Peyer's patch (tissue), 4 donors: ENCODE measurements at regions not wholly inside any gene's neighbourhood (a gene's known extent, or its start where the extent isn't known, plus 50 kb on each side); places are given as distances from the start of the nearest gene placed in this dataset.

Experiments
- DNase-seq, 3 donors: peaks; one replicate each; pipeline ENCODE4 v3.0.0-alpha.2; 2017 to 2019
- H3K27ac ChIP-seq, 4 donors: fragments of 200-600 bp; sonication (generic); one replicate each; pipeline ENCODE4 v1.5.1; 2016 to 2019
- H3K27me3 ChIP-seq, 2 donors: fragments of 200-600 bp; sonication (generic); one replicate each; pipeline ENCODE4 v1.5.1; 2019
- H3K36me3 ChIP-seq, 3 donors: fragments of 200-600 bp; sonication (generic); one replicate each; pipeline ENCODE4 v1.5.1; 2016 to 2019
- H3K4me1 ChIP-seq, 4 donors: fragments of 200-600 bp; sonication (generic); one replicate each; pipeline ENCODE4 v1.5.1; 2016 to 2019
- H3K4me3 ChIP-seq, 4 donors: fragments of 200-600 bp; sonication (generic); 1 replicate in 3 of 4; 2 replicates in 1 of 4; pipeline ENCODE4 v1.5.1; 2016 to 2019; ENCODE audit warnings: mild to moderate bottlenecking in 1 of 4
- H3K9me3 ChIP-seq, 4 donors: fragments of 200-600 bp; sonication (generic); one replicate each; pipeline ENCODE4 v1.5.1; 2016 to 2019; ENCODE audit warnings: mild to moderate bottlenecking in 1 of 4
- CTCF ChIP-seq, 6 experiments: fragments of 450-650 bp in 4 of 6; fragments of 200-600 bp in 2 of 6; sonication (generic) in 1 of 6; IDR thresholded peaks; one replicate each; pipeline ENCODE4 v1.5.1; 2017 to 2019; ENCODE audit warnings: antibody characterized with exemption in 6 of 6, mild to moderate bottlenecking in 3 of 6, moderate library complexity in 1 of 6
- POLR2A ChIP-seq, 2 donors: fragments of 450-650 bp; IDR thresholded peaks; one replicate each; pipeline ENCODE4 v1.5.1; 2017; ENCODE audit warnings: antibody characterized with exemption in 2 of 2, mild to moderate bottlenecking in 2 of 2, moderate library complexity in 2 of 2

GRCh38 chr4:130021706-130022105 is 925.8 kb downstream of the C4orf33 start:
- no peak for TF ChIP-seq POLR2A (IDR thresholded peaks at IDR 0.05)
- no peak for TF ChIP-seq CTCF (IDR thresholded peaks at IDR 0.05)
- H3K4me3 ChIP-seq = no peak overlapping the region
- DNase-seq = no peak
- H3K36me3 ChIP-seq = no peaks in the 10 kb centered on the region
- no peaks in the 10 kb centered on the region for H3K27me3 ChIP-seq
- no peak overlapping the region for H3K27ac ChIP-seq
- H3K9me3 ChIP-seq = no peaks in the 10 kb centered on the region
- H3K4me1 ChIP-seq = no peaks in the 10 kb centered on the region

GRCh38 chr4:130023088-130023487 is 927.1 kb downstream of the C4orf33 start:
- H3K27ac ChIP-seq = no peak overlapping the region
- no peak for DNase-seq
- no peak overlapping the region for H3K4me3 ChIP-seq
- no peaks in the 10 kb centered on the region for H3K36me3 ChIP-seq
- no peaks in the 10 kb centered on the region for H3K27me3 ChIP-seq
- H3K9me3 ChIP-seq = no peaks in the 10 kb centered on the region
- no peaks in the 10 kb centered on the region for H3K4me1 ChIP-seq
- TF ChIP-seq POLR2A (IDR thresholded peaks at IDR 0.05) (no peak), CTCF (IDR thresholded peaks at IDR 0.05) (no peak)

DNA sequence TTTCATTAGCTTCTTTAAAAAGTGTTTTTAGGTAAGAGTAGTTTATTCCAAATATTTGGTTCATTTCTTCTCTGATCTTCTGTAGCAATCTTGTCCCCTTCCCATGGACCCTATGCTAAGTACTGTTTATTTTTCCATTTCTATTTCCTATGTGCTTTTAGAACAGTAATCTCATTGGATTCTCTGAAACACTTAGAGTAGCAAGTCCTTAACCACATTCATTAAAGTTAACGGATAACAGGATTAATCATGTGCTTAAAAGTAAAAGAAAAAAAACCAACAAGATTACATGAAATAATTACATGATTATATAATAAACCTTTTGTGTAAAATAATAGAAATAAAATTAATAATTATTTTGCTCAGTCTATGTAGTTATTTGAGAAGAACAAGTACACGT is 929.7 kb downstream of the C4orf33 start:
- Histone ChIP-seq H3K36me3 (no peaks in the 10 kb centered on the region), H3K4me1 (no peaks in the 10 kb centered on the region), H3K4me3 (no peak overlapping the region), H3K27me3 (no peaks in the 10 kb centered on the region), H3K27ac (no peak overlapping the region), H3K9me3 (no peaks in the 10 kb centered on the region)
- DNase-seq = no peak
- TF ChIP-seq POLR2A (IDR thresholded peaks at IDR 0.05) (no peak), CTCF (IDR thresholded peaks at IDR 0.05) (no peak)

DNA sequence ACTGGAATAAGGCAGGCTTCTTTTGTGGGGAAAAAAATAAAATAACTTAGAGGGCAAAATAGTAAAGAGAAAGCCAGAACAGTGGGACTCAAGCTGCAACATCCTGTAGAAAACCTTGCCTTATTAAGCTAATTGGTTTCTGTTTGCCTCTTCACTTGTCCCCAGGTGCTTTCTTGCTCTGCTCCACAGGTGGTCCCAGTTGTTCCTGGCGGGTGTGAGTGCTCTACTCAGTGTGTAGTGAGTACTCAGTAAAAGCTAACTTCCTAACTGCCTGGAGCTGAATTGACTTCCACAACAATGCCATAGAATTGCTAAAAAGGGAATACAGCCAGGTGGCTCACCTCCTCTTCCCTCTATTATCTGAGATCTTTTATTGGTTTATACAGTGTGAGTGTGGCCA is 930.2 kb downstream of the C4orf33 start:
- TF ChIP-seq CTCF (IDR thresholded peaks at IDR 0.05) = no peak
- no peak for TF ChIP-seq POLR2A (IDR thresholded peaks at IDR 0.05)

DNA sequence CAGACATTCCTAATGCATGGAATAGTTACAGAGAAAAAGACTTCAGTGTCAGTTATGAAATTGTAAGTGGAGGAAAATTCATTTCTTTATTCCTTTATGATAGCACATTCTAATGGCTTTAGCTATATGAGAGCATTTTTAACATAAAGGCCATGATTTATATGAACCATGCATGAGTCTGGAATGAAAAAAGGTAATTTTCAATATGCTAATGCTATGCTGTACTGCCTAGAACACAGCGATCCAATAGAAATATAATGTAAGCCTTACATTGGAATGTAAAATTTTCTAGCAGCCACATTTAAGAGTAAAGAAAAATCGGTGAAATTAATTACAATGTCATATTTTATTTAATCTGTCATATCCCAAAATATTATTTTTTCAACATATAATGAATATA is 932.0 kb downstream of the C4orf33 start:
- no peak for DNase-seq
- H3K36me3 ChIP-seq = no peaks in the 10 kb centered on the region
- no peaks in the 10 kb centered on the region for H3K27me3 ChIP-seq
- TF ChIP-seq POLR2A (IDR thresholded peaks at IDR 0.05) (no peak), CTCF (IDR thresholded peaks at IDR 0.05) (no peak)
- no peak overlapping the region for H3K27ac ChIP-seq
- no peak overlapping the region for H3K4me3 ChIP-seq
- H3K4me1 ChIP-seq = no peaks in the 10 kb centered on the region
- no peaks in the 10 kb centered on the region for H3K9me3 ChIP-seq

More for the DNA sequence above, 930.2 kb downstream of the C4orf33 start:
- Histone ChIP-seq H3K36me3 (no peaks in the 10 kb centered on the region), H3K4me3 (no peak overlapping the region), H3K4me1 (no peaks in the 10 kb centered on the region), H3K27me3 (no peaks in the 10 kb centered on the region), H3K9me3 (no peaks in the 10 kb centered on the region), H3K27ac (no peak overlapping the region)
- DNase-seq = no peak

GRCh38 chr4:130028552-130028951 is 932.6 kb downstream of the C4orf33 start:
- no peak for TF ChIP-seq POLR2A (IDR thresholded peaks at IDR 0.05)
- TF ChIP-seq CTCF (IDR thresholded peaks at IDR 0.05) = no peak
- Histone ChIP-seq H3K4me3 (no peak overlapping the region), H3K27ac (no peak overlapping the region), H3K4me1 (no peaks in the 10 kb centered on the region), H3K36me3 (no peaks in the 10 kb centered on the region), H3K9me3 (no peaks in the 10 kb centered on the region), H3K27me3 (no peaks in the 10 kb centered on the region)
- DNase-seq = no peak
